Activated CD4-positive, alpha-beta T cell treated with anti-CD3 and anti-CD28 coated beads for 24 hours (primary cell): ENCODE measurements at regions not wholly inside any gene's neighbourhood (a gene's known extent, or its start where the extent isn't known, plus 50 kb on each side); places are given as distances from the start of the nearest gene placed in this dataset.

Experiments used
- DNase-seq, 2 donors: peaks; one replicate each; pipeline ENCODE4 v3.0.0-alpha.2; 2020; ENCODE audit warnings: low read depth in 2 of 2

GRCh38 chr1:169053196-169053595 is 53.3 kb upstream of the ATP1B1 start:
- no peak for DNase-seq
